Hepatocyte (in vitro differentiated cells): ENCODE measurements at regions not wholly inside any gene's neighbourhood (a gene's known extent, or its start where the extent isn't known, plus 50 kb on each side); places are given as distances from the start of the nearest gene placed in this dataset.

Source experiments
- EZH2phosphoT487 ChIP-seq: fragments of 200-600 bp; sonication (generic); IDR thresholded peaks from one replicate; pipeline ENCODE4 v1.6.1; 2018; ENCODE audit warnings: antibody characterized with exemption, mild to moderate bottlenecking, low read depth, moderate library complexity; ENCODE audit not compliant: unreplicated experiment, severe bottlenecking
- TF ChIP-seq, protein P1 (sequence below): fragments of 200-600 bp; sonication (generic); IDR thresholded peaks from 2 replicates; pipeline ENCODE4 v1.5.1; 2016; ENCODE audit warnings: antibody characterized with exemption, mild to moderate bottlenecking; ENCODE audit not compliant: poor library complexity

DNA sequence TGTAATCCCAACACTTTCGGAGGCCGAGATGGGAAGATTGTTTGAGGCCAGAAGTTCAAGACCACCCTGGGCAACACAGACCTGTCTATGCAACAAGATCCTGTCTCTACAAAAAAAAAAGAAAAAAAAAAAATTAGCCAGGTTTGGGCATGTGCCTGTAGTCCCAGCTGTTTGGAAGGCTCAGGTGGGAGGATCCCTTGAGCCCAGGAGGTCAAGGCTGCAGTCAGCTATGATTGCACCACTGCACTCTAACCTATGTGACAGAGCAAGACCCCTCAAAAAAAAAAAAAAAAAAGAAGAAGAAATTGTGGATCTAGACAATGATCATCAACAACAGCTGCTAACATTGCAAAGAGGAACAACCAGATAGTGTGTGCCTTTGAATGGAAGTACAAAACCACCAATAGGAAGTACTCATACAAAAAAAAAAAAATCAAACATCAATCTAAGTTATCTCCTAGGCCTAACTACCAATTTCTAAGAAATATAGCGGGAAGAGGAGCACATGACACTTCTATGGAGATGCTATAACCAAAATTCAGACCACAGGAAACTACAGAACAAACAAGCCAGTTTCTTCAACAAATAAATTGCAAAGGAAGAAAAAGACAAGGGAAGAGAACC is 258.7 kb downstream of the MRTFB start:
- TF ChIP-seq, protein P1, sequence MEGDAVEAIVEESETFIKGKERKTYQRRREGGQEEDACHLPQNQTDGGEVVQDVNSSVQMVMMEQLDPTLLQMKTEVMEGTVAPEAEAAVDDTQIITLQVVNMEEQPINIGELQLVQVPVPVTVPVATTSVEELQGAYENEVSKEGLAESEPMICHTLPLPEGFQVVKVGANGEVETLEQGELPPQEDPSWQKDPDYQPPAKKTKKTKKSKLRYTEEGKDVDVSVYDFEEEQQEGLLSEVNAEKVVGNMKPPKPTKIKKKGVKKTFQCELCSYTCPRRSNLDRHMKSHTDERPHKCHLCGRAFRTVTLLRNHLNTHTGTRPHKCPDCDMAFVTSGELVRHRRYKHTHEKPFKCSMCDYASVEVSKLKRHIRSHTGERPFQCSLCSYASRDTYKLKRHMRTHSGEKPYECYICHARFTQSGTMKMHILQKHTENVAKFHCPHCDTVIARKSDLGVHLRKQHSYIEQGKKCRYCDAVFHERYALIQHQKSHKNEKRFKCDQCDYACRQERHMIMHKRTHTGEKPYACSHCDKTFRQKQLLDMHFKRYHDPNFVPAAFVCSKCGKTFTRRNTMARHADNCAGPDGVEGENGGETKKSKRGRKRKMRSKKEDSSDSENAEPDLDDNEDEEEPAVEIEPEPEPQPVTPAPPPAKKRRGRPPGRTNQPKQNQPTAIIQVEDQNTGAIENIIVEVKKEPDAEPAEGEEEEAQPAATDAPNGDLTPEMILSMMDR = no peak
- no peak for TF ChIP-seq EZH2phosphoT487
